B cell (primary cell): ENCODE measurements at regions not wholly inside any gene's neighbourhood (a gene's known extent, or its start where the extent isn't known, plus 50 kb on each side); places are given as distances from the start of the nearest gene placed in this dataset.

Experiments
- CTCF ChIP-seq: fragments of 200-600 bp; IDR thresholded peaks from one replicate; pipeline ENCODE4 v1.8.0; 2022; ENCODE audit warnings: antibody characterized with exemption, mild to moderate bottlenecking
- EZH2 ChIP-seq: IDR thresholded peaks from 2 replicates; pipeline ENCODE4 v1.6.1; 2012; ENCODE audit warnings: borderline replicate concordance, low read depth, mild to moderate bottlenecking, moderate library complexity, low read length; ENCODE audit not compliant: insufficient read depth, poor library complexity, severe bottlenecking

- no peak for TF ChIP-seq CTCF
- TF ChIP-seq EZH2: no peak
These were observed 89.9 kb upstream of the DCBLD2 start for GRCh38 chr3:98991393-98991792.
